IMR-90 (cell line): ENCODE measurements at regions not wholly inside any gene's neighbourhood (a gene's known extent, or its start where the extent isn't known, plus 50 kb on each side); places are given as distances from the start of the nearest gene placed in this dataset.

Source experiments
- BHLHE40 ChIP-seq: fragments of 150-350 bp; IDR thresholded peaks from 2 replicates; pipeline ENCODE4 v1.6.1; 2016; ENCODE audit warnings: mild to moderate bottlenecking, low read depth, low read length
- CEBPB ChIP-seq: IDR thresholded peaks from 2 replicates; pipeline ENCODE4 v1.6.1; 2012; ENCODE audit warnings: low read depth, low read length, improper control_type of control experiment
- CHD1 ChIP-seq: IDR thresholded peaks from 2 replicates; pipeline ENCODE4 v1.6.1; 2012; ENCODE audit warnings: low read depth, low read length, improper control_type of control experiment
- CTCF ChIP-seq: conservative IDR thresholded peaks from 2 replicates; pipeline ENCODE4 v1.5.1; 2012; ENCODE audit warnings: mild to moderate bottlenecking, low read depth, low read length, improper control_type of control experiment
- ELK1 ChIP-seq: fragments of 150-350 bp; IDR thresholded peaks from 2 replicates; pipeline ENCODE4 v1.6.1; 2016; ENCODE audit warnings: low read depth, mild to moderate bottlenecking, low read length, moderate library complexity, borderline replicate concordance
- FOS ChIP-seq: fragments of 150-350 bp; IDR thresholded peaks from 2 replicates; pipeline ENCODE4 v1.6.1; 2016; ENCODE audit warnings: low read depth, low read length
- POLR2A ChIP-seq: IDR thresholded peaks from 2 replicates; pipeline ENCODE4 v1.6.1; 2012; ENCODE audit warnings: mild to moderate bottlenecking, low read depth, low read length
- RCOR1 ChIP-seq: IDR thresholded peaks from 2 replicates; pipeline ENCODE4 v1.6.1; 2012; ENCODE audit warnings: mild to moderate bottlenecking, low read length, improper control_type of control experiment; ENCODE audit not compliant: insufficient replicate concordance

DNA sequence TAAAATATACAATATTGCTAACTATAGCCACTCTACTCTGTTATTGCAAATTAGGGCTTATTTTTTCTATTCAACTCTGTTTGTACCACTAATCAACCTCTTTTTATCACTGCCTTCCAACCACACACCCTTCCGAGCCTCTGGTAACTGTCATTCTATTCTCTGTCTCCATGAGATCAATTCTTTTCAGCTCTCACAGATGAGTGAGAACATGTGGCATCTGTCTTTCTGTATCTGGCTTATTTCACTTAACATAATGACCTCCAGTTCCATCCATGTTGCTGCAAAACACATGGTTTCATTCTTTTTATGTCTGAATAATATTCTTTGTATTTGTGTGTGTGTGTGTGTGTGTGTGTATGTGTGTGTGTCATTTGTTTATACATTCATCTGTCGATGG, 350.1 kb upstream of the DACH1 start:
- no peak for TF ChIP-seq CTCF
- no peak for TF ChIP-seq CHD1
- TF ChIP-seq ELK1 = no peak
- no peak for TF ChIP-seq POLR2A
- TF ChIP-seq RCOR1 = no peak
- TF ChIP-seq BHLHE40 = no peak
- TF ChIP-seq CEBPB = no peak
- TF ChIP-seq FOS = no peak
